ENCODE measurements at regions not wholly inside any gene's neighbourhood (a gene's known extent, or its start where the extent isn't known, plus 50 kb on each side); places are given as distances from the start of the nearest gene placed in this dataset.

DNA sequence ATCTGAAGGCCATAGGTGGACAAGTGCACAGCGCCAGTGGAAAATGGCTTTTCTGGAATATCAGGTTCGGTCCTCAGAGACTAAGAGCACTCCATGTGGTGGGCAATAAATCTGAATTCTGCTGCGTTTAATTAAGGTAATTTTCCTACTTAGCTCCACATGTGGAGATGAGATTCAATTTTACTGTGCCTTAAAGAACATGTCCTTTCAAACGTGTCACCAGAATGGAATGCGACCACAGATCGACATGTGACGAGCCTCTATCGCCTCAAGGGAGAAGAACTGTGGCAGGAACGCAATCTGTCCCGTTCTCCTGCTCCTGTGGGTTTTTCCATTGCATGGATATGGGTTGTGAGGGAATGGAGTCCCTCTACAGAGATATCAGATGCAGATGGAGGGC, 205.3 kb upstream of the ZNF32 start:
- intact Hi-C loops (cut with micrococcal nuclease; ENCODE audit: unreplicated experiment) = no loop called here
- no TSS peak for BruUV-seq (replicated peaks)
- H3K27me3 ChIP-seq (replicated peaks; ENCODE audit: control insufficient read depth, insufficient read depth, low read length) = no peaks in the 10 kb centered on the region
- Mint-ChIP-seq H3K9me3 (ENCODE audit: unreplicated experiment) (no peaks in the 10 kb centered on the region), H3K27me3 (ENCODE audit: insufficient read depth, unreplicated experiment) (no peaks in the 10 kb centered on the region), H3K4me1 (ENCODE audit: low read depth, unreplicated experiment) (no peaks in the 10 kb centered on the region), H3K4me3 (ENCODE audit: unreplicated experiment) (no peak overlapping the region), H3K27ac (ENCODE audit: unreplicated experiment) (no peak overlapping the region), H3K36me3 (ENCODE audit: insufficient read depth, unreplicated experiment) (no peaks in the 10 kb centered on the region)
- no peak overlapping the region for H3K4me3 ChIP-seq (ENCODE audit: low read depth, low read length)
- no peak for TF ChIP-seq CTCF (IDR thresholded peaks at IDR 0.05; ENCODE audit: insufficient read depth in 1 of 2, low read depth in 1 of 2, low read length in 1 of 2, severe bottlenecking in 1 of 2, unreplicated experiment in 1 of 2)
- no peaks in the 10 kb centered on the region for H3K9me3 ChIP-seq
- H3K36me3 ChIP-seq (ENCODE audit: control insufficient read depth, insufficient read depth, low read length) = no peaks in the 10 kb centered on the region
- H3K4me1 ChIP-seq = peaks cover 11% of the 10 kb centered on the region
- POLR2A ChIA-PET = no interaction called here
- DNase-seq = peak; percentile 32 to 60
- CTCF ChIA-PET = no interaction called here

DNA sequence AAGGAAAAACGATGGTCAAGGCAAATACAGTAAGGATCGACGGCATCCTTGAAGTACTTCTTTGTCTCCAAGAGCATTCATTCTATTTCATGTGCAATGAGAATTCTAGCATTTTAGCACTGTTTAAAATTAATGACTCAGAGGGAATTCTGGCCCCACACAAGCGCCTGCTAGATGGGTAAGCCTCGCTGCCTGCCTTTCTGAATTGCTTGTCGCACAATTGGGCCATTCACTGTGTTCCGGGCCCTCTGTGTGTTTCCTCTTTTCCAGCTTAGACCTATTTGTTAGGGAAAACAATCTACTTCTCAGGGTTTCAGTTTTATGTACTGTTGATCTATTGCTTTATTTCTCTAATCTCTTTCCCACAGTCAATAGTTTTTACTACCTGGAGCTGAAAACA, 204.7 kb upstream of the ZNF32 start:
- ChIA-PET CTCF (no interaction called here), POLR2A (no interaction called here)
- Mint-ChIP-seq H3K4me1 (ENCODE audit: low read depth, unreplicated experiment) (no peaks in the 10 kb centered on the region), H3K36me3 (ENCODE audit: insufficient read depth, unreplicated experiment) (no peaks in the 10 kb centered on the region), H3K27me3 (ENCODE audit: insufficient read depth, unreplicated experiment) (no peaks in the 10 kb centered on the region), H3K27ac (ENCODE audit: unreplicated experiment) (no peak overlapping the region), H3K9me3 (ENCODE audit: unreplicated experiment) (no peaks in the 10 kb centered on the region), H3K4me3 (ENCODE audit: unreplicated experiment) (no peak overlapping the region)
- no peak for DNase-seq
- Histone ChIP-seq H3K36me3 (ENCODE audit: control insufficient read depth, insufficient read depth, low read length) (no peaks in the 10 kb centered on the region), H3K4me1 (peaks cover 11% of the 10 kb centered on the region), H3K9me3 (no peaks in the 10 kb centered on the region), H3K4me3 (ENCODE audit: low read depth, low read length) (no peak overlapping the region), H3K27me3 (replicated peaks; ENCODE audit: control insufficient read depth, insufficient read depth, low read length) (no peaks in the 10 kb centered on the region)
- BruUV-seq (replicated peaks) = no TSS peak
- TF ChIP-seq CTCF (IDR thresholded peaks at IDR 0.05; ENCODE audit: insufficient read depth in 1 of 2, low read depth in 1 of 2, low read length in 1 of 2, severe bottlenecking in 1 of 2, unreplicated experiment in 1 of 2) = no peak
- intact Hi-C loops (cut with micrococcal nuclease; ENCODE audit: unreplicated experiment) = no loop called here

DNA sequence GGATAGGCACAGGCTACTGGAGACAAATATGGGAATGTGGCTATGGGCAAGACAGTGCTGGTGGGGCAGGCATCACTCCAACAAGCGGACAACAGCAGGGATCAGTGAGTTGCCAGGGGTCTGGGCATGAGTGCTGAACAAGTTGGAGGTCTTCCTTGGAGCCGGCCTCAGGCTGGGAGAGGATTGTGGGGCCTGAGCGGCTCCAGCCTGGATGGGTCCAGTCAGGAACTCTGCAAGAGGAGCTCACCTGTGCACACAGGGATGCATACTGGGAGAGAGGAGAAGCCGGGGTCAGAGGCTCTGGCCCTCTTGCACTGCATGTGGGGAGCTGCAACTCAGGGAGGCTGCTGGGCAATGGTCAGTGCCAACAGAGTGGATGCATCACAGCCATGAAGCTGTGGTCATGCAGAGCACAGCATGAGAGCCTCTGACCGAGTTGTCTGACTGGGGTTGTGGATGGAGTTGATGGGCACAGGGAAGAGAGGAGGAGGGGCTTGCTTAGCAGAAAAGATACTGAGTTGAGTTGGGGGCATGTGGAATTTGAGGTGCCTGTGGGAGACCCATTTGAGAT, 204.0 kb upstream of the ZNF32 start:
- Mint-ChIP-seq H3K27ac (ENCODE audit: unreplicated experiment) (no peak overlapping the region), H3K4me1 (ENCODE audit: low read depth, unreplicated experiment) (no peaks in the 10 kb centered on the region), H3K9me3 (ENCODE audit: unreplicated experiment) (no peaks in the 10 kb centered on the region), H3K36me3 (ENCODE audit: insufficient read depth, unreplicated experiment) (no peaks in the 10 kb centered on the region), H3K4me3 (ENCODE audit: unreplicated experiment) (no peak overlapping the region), H3K27me3 (ENCODE audit: insufficient read depth, unreplicated experiment) (no peaks in the 10 kb centered on the region)
- no TSS peak for BruUV-seq (replicated peaks)
- H3K36me3 ChIP-seq (ENCODE audit: control insufficient read depth, insufficient read depth, low read length) = no peaks in the 10 kb centered on the region
- no peak overlapping the region for H3K4me3 ChIP-seq (ENCODE audit: low read depth, low read length)
- intact Hi-C loops (cut with micrococcal nuclease; ENCODE audit: unreplicated experiment) = no loop called here
- DNase-seq = no peak
- ChIA-PET CTCF (no interaction called here), POLR2A (no interaction called here)
- H3K4me1 ChIP-seq = peaks cover 11% of the 10 kb centered on the region
- H3K27me3 ChIP-seq (replicated peaks; ENCODE audit: control insufficient read depth, insufficient read depth, low read length) = no peaks in the 10 kb centered on the region
- no peaks in the 10 kb centered on the region for H3K9me3 ChIP-seq
- TF ChIP-seq CTCF (IDR thresholded peaks at IDR 0.05; ENCODE audit: insufficient read depth in 1 of 2, low read depth in 1 of 2, low read length in 1 of 2, severe bottlenecking in 1 of 2, unreplicated experiment in 1 of 2) = no peak
